HG03039 (cell line): ENCODE measurements at regions not wholly inside any gene's neighbourhood (a gene's known extent, or its start where the extent isn't known, plus 50 kb on each side); places are given as distances from the start of the nearest gene placed in this dataset.
"Not testable (repeated sequence)": the region's sequence is repeated elsewhere in the genome, so short reads cannot be mapped to it uniquely, and the experiment has no call there.

Source experiments
- ATAC-seq: cut with Tn5 transposase; IDR thresholded peaks from one replicate; pipeline ENCODE4 v1.9.1; 2021; ENCODE audit warnings: mild to moderate bottlenecking, moderate library complexity; ENCODE audit not compliant: unreplicated experiment

- not testable (repeated sequence) for ATAC-seq
These were observed 1997.5 kb upstream of the RAG2 start for GRCh38 chr11:38595359-38596016.

GRCh38 chr11:38594895-38595294 lies 1996.9 kb upstream of the RAG2 start:
- ATAC-seq: no peak

GRCh38 chr11:38593649-38594048 lies 1995.6 kb upstream of the RAG2 start:
- no peak for ATAC-seq

- ATAC-seq: no peak
These were observed 1984.7 kb upstream of the RAG2 start for GRCh38 chr11:38582756-38583155.

- ATAC-seq: no peak
These were observed 1984.1 kb upstream of the RAG2 start for GRCh38 chr11:38582151-38582550.

- ATAC-seq: no peak
These were observed 1979.7 kb upstream of the RAG2 start for GRCh38 chr11:38577769-38578168.

GRCh38 chr11:38562562-38562961 lies 1964.5 kb upstream of the RAG2 start:
- no peak for ATAC-seq

GRCh38 chr11:38553148-38553547 lies 1955.1 kb upstream of the RAG2 start:
- ATAC-seq: no peak

GRCh38 chr11:38547462-38547861 lies 1949.4 kb upstream of the RAG2 start:
- no peak for ATAC-seq

GRCh38 chr11:38543986-38544385 lies 1946.0 kb upstream of the RAG2 start:
- no peak for ATAC-seq

- no peak for ATAC-seq
These were observed 1945.3 kb upstream of the RAG2 start for GRCh38 chr11:38543311-38543710.

- ATAC-seq: no peak
These were observed 1941.0 kb upstream of the RAG2 start for GRCh38 chr11:38538866-38539680.

- no peak for ATAC-seq
These were observed 1932.2 kb upstream of the RAG2 start for GRCh38 chr11:38530226-38530625.

- ATAC-seq: no peak
These were observed 1926.9 kb upstream of the RAG2 start for GRCh38 chr11:38524945-38525344.

GRCh38 chr11:38517991-38518390 lies 1920.0 kb upstream of the RAG2 start:
- ATAC-seq: no peak

GRCh38 chr11:38512830-38513229 lies 1914.8 kb upstream of the RAG2 start:
- not testable (repeated sequence) for ATAC-seq

GRCh38 chr11:38510041-38510440 lies 1912.0 kb upstream of the RAG2 start:
- no peak for ATAC-seq

GRCh38 chr11:38503876-38504275 lies 1905.8 kb upstream of the RAG2 start:
- ATAC-seq: no peak

- ATAC-seq: no peak
These were observed 1900.7 kb upstream of the RAG2 start for GRCh38 chr11:38498721-38499120.

- ATAC-seq: no peak
These were observed 1894.0 kb upstream of the RAG2 start for GRCh38 chr11:38491986-38492385.

GRCh38 chr11:38481391-38481790 lies 1883.4 kb upstream of the RAG2 start:
- ATAC-seq: no peak

- ATAC-seq: no peak
These were observed 1879.0 kb upstream of the RAG2 start for GRCh38 chr11:38476808-38477575.
